ENCODE measurements at regions not wholly inside any gene's neighbourhood (a gene's known extent, or its start where the extent isn't known, plus 50 kb on each side); places are given as distances from the start of the nearest gene placed in this dataset.

DNA sequence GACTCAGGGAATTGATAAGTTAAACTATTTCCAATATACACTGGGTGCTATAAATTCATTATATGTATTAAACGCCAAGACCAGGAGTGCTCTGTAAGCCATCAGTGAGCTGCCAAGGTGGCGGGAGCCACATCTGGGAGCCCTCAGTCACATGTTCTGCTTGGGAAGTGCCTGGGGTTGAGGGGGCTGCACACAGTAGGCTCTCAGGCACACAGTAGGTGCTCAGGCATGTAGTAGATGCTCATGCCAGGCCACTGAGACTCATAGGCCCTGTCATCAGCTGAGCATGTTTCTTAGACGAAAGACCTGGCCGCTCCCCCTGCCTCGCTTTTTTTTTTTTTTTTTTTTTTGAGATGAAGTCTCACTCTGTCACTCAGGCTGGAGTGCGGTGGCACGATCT lies 83.3 kb upstream of the BHLHE23 start (continued):
- TF ChIP-seq BMI1 (IDR thresholded peaks at IDR 0.05; ENCODE audit: low read length) (no peak), RCOR1 (IDR thresholded peaks at IDR 0.05; ENCODE audit: borderline replicate concordance in 1 of 2, low read depth in 2 of 2, low read length in 2 of 2) (no peak)

DNA sequence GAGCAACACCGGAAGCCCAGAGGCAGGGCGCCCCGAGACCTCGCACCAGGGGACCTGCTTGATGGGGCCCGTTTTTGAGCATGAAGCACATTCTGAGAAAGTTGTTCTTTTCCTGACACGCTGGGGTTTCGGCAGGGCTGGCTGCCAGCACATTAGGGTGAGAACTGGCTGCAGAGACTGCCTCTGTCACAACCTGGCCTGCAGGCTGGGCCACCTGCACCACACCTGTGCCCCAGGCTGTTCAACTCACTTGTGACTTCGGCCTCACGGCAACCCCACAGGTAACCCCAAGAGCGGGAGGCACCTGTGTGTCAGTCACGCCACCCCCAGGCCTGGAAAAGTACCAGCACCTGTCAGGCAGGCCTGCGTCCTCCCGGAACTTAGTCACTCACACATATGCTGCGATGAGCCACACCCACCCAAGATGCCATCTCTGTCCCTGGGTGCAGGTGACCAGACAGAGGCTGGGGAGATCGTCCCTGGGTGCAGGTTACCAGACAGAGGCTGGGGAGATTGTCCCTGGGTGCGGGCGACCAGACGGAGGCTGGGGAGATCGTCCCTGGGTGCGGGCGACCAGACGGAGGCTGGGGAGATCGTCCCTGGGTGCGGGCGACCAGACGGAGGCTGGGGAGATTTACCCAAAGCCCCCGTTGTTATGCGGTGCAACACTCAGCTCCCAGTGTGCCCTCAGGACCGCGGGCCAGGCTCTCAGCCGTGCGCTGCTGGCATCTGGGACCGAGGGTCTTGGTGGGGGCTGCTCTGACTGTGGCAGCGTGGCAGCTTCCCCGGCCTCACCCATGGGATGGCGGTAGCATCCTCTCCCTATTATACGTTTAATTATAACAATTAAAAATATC lies 82.5 kb upstream of the BHLHE23 start:
- H3K4me1 ChIP-seq (replicated peaks in 1 of 2; ENCODE audit: control insufficient read depth in 2 of 2, insufficient read depth in 2 of 2, low read length in 2 of 2), result peaks cover 0 to 9% of the 10 kb centered on the region in 2 experiments; a peak in 1 of 5 replicates
- H3K36me3 ChIP-seq (ENCODE audit: control insufficient read depth, insufficient read depth, low read length), result no peaks in the 10 kb centered on the region
- H3K27ac ChIP-seq (ENCODE audit: extremely low read depth, low read depth, low read length), result no peak overlapping the region
- ATAC-seq (no peak), FAIRE-seq (no peak), DNase-seq (ENCODE audit: extremely low read depth in 1 of 4, low spot score in 3 of 4) (no peak)
- H2AFZ ChIP-seq (ENCODE audit: low read depth, low read length), result no peak overlapping the region
- H3K4me3 ChIP-seq, result no peak overlapping the region
- BruUV-seq (replicated peaks), result no TSS peak
- no peak overlapping the region for H3K9ac ChIP-seq (ENCODE audit: insufficient read depth in 1 of 2, low read depth in 2 of 2, low read length in 2 of 2)
- peaks cover 21% of the 10 kb centered on the region; the same call in 1 of the 2 replicates for H4K20me1 ChIP-seq (replicated peaks; ENCODE audit: control insufficient read depth, insufficient read depth, low read length)
- H3K9me3 ChIP-seq (replicated peaks; ENCODE audit: control insufficient read depth, insufficient read depth, low read depth, low read length), result no peaks in the 10 kb centered on the region
- under 1% methylated on average over 37 of the region's 37 CpGs for WGBS (ENCODE audit: insufficient coverage, low coverage, missing lambda C conversion rate)
- CTCF ChIA-PET (ENCODE audit: low intra/inter-chr PET ratio), result no interaction called here
- in situ Hi-C loops (cut with MboI) (no loop called here), intact Hi-C loops (cut with micrococcal nuclease) (no loop called here)
- H3K79me2 ChIP-seq (ENCODE audit: control insufficient read depth, insufficient read depth, low read length), result no peaks in the 10 kb centered on the region
- peaks cover 56 to 99% of the 10 kb centered on the region in 2 experiments for H3K27me3 ChIP-seq (ENCODE audit: control insufficient read depth in 2 of 2, insufficient read depth in 2 of 2, low read length in 2 of 2)
- no peaks in the 10 kb centered on the region for H3K9me1 ChIP-seq (ENCODE audit: control insufficient read depth, insufficient read depth, low read length)
- POLR2A ChIA-PET, result no interaction called here
- H3K4me2 ChIP-seq (ENCODE audit: insufficient read depth, low read length), result no peak overlapping the region
- no peak for TF ChIP-seq GTF2A2 (tag; IDR thresholded peaks at IDR 0.05)
- TF ChIP-seq, protein P1, sequence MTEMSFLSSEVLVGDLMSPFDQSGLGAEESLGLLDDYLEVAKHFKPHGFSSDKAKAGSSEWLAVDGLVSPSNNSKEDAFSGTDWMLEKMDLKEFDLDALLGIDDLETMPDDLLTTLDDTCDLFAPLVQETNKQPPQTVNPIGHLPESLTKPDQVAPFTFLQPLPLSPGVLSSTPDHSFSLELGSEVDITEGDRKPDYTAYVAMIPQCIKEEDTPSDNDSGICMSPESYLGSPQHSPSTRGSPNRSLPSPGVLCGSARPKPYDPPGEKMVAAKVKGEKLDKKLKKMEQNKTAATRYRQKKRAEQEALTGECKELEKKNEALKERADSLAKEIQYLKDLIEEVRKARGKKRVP (CRISPR knock-in tag; IDR thresholded peaks at IDR 0.05), result no peak
- TF ChIP-seq ZNF79 (CRISPR knock-in tag; IDR thresholded peaks at IDR 0.05; ENCODE audit: low read depth), result no peak
- no peak for TF ChIP-seq GATA2 (CRISPR knock-in tag; IDR thresholded peaks at IDR 0.05)
- no peak for TF ChIP-seq MYBL2 (IDR thresholded peaks at IDR 0.05; ENCODE audit: low read depth)
- no peak for TF ChIP-seq MYBL2 (CRISPR knock-in tag; IDR thresholded peaks at IDR 0.05; ENCODE audit: borderline replicate concordance)
- TF ChIP-seq SRF (CRISPR knock-in tag; IDR thresholded peaks at IDR 0.05), result no peak
- TF ChIP-seq, protein P2, sequence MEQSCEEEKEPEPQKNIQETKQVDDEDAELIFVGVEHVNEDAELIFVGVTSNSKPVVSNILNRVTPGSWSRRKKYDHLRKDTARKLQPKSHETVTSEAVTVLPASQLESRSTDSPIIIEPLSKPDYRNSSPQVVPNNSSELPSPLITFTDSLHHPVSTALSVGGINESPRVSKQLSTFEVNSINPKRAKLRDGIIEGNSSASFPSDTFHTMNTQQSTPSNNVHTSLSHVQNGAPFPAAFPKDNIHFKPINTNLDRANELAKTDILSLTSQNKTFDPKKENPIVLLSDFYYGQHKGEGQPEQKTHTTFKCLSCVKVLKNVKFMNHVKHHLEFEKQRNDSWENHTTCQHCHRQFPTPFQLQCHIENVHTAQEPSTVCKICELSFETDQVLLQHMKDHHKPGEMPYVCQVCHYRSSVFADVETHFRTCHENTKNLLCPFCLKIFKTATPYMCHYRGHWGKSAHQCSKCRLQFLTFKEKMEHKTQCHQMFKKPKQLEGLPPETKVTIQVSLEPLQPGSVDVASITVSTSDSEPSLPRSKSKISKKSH (CRISPR knock-in tag; IDR thresholded peaks at IDR 0.05), result no peak
- no peak for TF ChIP-seq RBBP5 (IDR thresholded peaks at IDR 0.05; ENCODE audit: borderline replicate concordance, insufficient read depth, low read length, poor library complexity, severe bottlenecking)
- TF ChIP-seq, protein P3, sequence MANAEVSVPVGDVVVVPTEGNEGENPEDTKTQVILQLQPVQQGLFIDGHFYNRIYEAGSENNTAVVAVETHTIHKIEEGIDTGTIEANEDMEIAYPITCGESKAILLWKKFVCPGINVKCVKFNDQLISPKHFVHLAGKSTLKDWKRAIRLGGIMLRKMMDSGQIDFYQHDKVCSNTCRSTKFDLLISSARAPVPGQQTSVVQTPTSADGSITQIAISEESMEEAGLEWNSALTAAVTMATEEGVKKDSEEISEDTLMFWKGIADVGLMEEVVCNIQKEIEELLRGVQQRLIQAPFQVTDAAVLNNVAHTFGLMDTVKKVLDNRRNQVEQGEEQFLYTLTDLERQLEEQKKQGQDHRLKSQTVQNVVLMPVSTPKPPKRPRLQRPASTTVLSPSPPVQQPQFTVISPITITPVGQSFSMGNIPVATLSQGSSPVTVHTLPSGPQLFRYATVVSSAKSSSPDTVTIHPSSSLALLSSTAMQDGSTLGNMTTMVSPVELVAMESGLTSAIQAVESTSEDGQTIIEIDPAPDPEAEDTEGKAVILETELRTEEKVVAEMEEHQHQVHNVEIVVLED (CRISPR knock-in tag; IDR thresholded peaks at IDR 0.05), result no peak
- TF ChIP-seq ESRRB (CRISPR knock-in tag; IDR thresholded peaks at IDR 0.05; ENCODE audit: borderline replicate concordance), result no peak
- no peak for TF ChIP-seq HDAC1 (IDR thresholded peaks at IDR 0.05)
- TF ChIP-seq HIVEP1 (CRISPR knock-in tag; IDR thresholded peaks at IDR 0.05), result no peak

Data from K562 (cell line).